Hepatocyte (in vitro differentiated cells): ENCODE measurements at regions not wholly inside any gene's neighbourhood (a gene's known extent, or its start where the extent isn't known, plus 50 kb on each side); places are given as distances from the start of the nearest gene placed in this dataset.

Experiments used
- EZH2 ChIP-seq: fragments of 200-600 bp; sonication (generic); IDR thresholded peaks from 2 replicates; pipeline ENCODE4 v1.6.1; 2016; ENCODE audit warnings: antibody characterized with exemption, mild to moderate bottlenecking, borderline replicate concordance
- TF ChIP-seq, protein P1 (sequence below): fragments of 200-600 bp; sonication (generic); IDR thresholded peaks from 2 replicates; pipeline ENCODE4 v1.5.1; 2016; ENCODE audit warnings: antibody characterized with exemption, mild to moderate bottlenecking; ENCODE audit not compliant: poor library complexity

DNA sequence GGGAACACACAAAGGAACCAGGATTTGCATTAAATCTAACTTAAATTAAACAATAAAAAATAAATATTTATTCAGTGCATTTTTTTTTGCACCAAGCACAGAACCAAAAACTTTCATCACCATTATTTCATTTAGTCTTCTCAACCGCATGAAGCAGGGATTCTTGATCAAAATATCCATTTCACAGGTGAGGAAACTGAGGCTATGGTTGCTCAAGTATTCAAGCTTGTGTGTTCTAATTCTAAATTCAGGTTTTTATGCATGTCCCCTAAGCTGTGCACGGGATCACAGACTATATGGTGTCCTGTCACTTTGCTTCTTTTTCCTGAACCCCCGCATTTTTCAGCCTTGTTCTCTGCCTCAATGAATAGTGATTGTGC is 64.3 kb upstream of the BCL6 start:
- TF ChIP-seq EZH2: no peak
- TF ChIP-seq, protein P1, sequence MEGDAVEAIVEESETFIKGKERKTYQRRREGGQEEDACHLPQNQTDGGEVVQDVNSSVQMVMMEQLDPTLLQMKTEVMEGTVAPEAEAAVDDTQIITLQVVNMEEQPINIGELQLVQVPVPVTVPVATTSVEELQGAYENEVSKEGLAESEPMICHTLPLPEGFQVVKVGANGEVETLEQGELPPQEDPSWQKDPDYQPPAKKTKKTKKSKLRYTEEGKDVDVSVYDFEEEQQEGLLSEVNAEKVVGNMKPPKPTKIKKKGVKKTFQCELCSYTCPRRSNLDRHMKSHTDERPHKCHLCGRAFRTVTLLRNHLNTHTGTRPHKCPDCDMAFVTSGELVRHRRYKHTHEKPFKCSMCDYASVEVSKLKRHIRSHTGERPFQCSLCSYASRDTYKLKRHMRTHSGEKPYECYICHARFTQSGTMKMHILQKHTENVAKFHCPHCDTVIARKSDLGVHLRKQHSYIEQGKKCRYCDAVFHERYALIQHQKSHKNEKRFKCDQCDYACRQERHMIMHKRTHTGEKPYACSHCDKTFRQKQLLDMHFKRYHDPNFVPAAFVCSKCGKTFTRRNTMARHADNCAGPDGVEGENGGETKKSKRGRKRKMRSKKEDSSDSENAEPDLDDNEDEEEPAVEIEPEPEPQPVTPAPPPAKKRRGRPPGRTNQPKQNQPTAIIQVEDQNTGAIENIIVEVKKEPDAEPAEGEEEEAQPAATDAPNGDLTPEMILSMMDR: no peak
